ENCODE measurements at regions not wholly inside any gene's neighbourhood (a gene's known extent, or its start where the extent isn't known, plus 50 kb on each side); places are given as distances from the start of the nearest gene placed in this dataset.

DNA sequence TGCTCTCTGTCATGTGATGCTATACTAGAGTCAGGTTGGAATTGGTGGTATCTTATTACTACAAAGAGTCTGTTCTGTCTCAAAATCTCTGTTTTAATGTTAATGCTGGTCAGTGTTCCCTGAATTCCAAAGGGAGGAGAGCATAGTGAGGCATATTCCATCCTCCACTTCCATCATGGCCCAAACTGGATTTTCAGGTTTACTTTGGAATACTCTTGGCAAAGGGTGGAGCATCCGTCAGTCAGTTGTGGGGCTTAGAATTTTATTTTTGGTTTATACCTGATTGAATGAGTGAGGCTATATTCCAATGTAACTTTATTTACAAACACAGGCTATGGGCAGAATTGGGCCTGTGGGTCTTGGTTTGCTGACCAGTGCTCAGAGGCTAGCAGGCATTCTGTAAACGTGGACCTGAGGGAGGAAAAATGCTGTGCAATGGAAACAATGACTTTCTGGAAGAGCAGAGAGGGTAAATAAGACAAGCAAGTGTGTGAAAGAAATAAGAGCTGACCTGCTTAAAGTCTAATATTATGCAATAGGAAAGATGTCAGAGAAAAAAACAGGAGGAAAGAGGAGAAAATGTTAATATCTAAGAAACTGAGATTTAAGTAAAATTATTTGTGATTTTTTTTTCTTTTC, 106.2 kb upstream of the CLINT1 start:
- TF ChIP-seq POLR2A (IDR thresholded peaks at IDR 0.05): no peak
- no peak for TF ChIP-seq CTCF (IDR thresholded peaks at IDR 0.05)
